Right ventricle myocardium superior (tissue), 1 donor: ENCODE measurements at regions not wholly inside any gene's neighbourhood (a gene's known extent, or its start where the extent isn't known, plus 50 kb on each side); places are given as distances from the start of the nearest gene placed in this dataset.
"Not testable (repeated sequence)": the region's sequence is repeated elsewhere in the genome, so short reads cannot be mapped to it uniquely, and the experiment has no call there.

Source experiments
- ATAC-seq: fragments of 200-7000 bp; cut with Tn5 transposase; one replicate; pipeline ENCODE4 v1.9.1; 2020; ENCODE audit warnings: mild to moderate bottlenecking; ENCODE audit not compliant: poor library complexity
- DNase-seq: peaks from one replicate; pipeline ENCODE4 v3.0.0-alpha.2; 2020
- intact Hi-C: fragments of 100-400 bp; cut with DNase I; formaldehyde crosslinking; loops from one replicate; pipeline ENCODE4 v1.11.2; 2022
- donor health status: DM: no; HTN: yes; CAD: no; lungs with severe emphysema.

- ATAC-seq = no peak
- DNase-seq = no peak
- intact Hi-C loops = loop anchor here (5.0 kb wide), 2 partner anchors 817 to 917 kb away; no protein-coding TSS in a partner anchor
Measured at GRCh38 chr3:157614896-157615295, 111.7 kb upstream of the VEPH1 start.

- ATAC-seq (no peak), DNase-seq (no peak)
- intact Hi-C loops = no loop called here
Measured at GRCh38 chr3:157611536-157612076, 108.4 kb upstream of the VEPH1 start.

GRCh38 chr3:157610876-157611535, 107.8 kb upstream of the VEPH1 start:
- intact Hi-C loops = no loop called here
- no peak for DNase-seq
- ATAC-seq = no peak

GRCh38 chr3:157607826-157608405, 104.7 kb upstream of the VEPH1 start:
- intact Hi-C loops = no loop called here
- DNase-seq (no peak), ATAC-seq (no peak)

- no peak for ATAC-seq
- intact Hi-C loops = no loop called here
- DNase-seq = no peak
Measured at GRCh38 chr3:157606852-157607197, 103.6 kb upstream of the VEPH1 start.

GRCh38 chr3:157606011-157606851, 103.0 kb upstream of the VEPH1 start:
- ATAC-seq = peak; percentile 85
- intact Hi-C loops = no loop called here
- peak; percentile 70 for DNase-seq

GRCh38 chr3:157605356-157605755, 102.1 kb upstream of the VEPH1 start:
- ATAC-seq = no peak
- intact Hi-C loops = no loop called here

GRCh38 chr3:157602424-157602823, 99.2 kb upstream of the VEPH1 start:
- ATAC-seq (no peak), DNase-seq (no peak)
- intact Hi-C loops = no loop called here

More at GRCh38 chr3:157605356-157605755, 102.1 kb upstream of the VEPH1 start:
- DNase-seq = no peak

- DNase-seq (no peak), ATAC-seq (no peak)
- intact Hi-C loops = no loop called here
Measured at GRCh38 chr3:157595259-157595658, 92.0 kb upstream of the VEPH1 start.

GRCh38 chr3:157594413-157594812, 91.2 kb upstream of the VEPH1 start:
- DNase-seq (peak; percentile 48), ATAC-seq (peak; percentile 92)
- intact Hi-C loops = no loop called here

GRCh38 chr3:157592769-157593168, 89.6 kb upstream of the VEPH1 start:
- DNase-seq = no peak
- intact Hi-C loops = no loop called here
- ATAC-seq = no peak

- no peak for DNase-seq
- intact Hi-C loops = no loop called here
- no peak for ATAC-seq
Measured at GRCh38 chr3:157590273-157590672, 87.1 kb upstream of the VEPH1 start.

GRCh38 chr3:157589211-157589610, 86.0 kb upstream of the VEPH1 start:
- ATAC-seq (no peak), DNase-seq (no peak)
- intact Hi-C loops = no loop called here

- intact Hi-C loops = no loop called here
- ATAC-seq = no peak
- no peak for DNase-seq
Measured at GRCh38 chr3:157588386-157589060, 85.3 kb upstream of the VEPH1 start.

GRCh38 chr3:157586293-157586692, 83.1 kb upstream of the VEPH1 start:
- DNase-seq (no peak), ATAC-seq (no peak)

GRCh38 chr3:157585386-157585785, 82.2 kb upstream of the VEPH1 start:
- ATAC-seq (no peak), DNase-seq (no peak)
- intact Hi-C loops = no loop called here

More at GRCh38 chr3:157586293-157586692, 83.1 kb upstream of the VEPH1 start:
- intact Hi-C loops = no loop called here

- intact Hi-C loops = no loop called here
- ATAC-seq (no peak), DNase-seq (no peak)
Measured at GRCh38 chr3:157582637-157582973, 79.4 kb upstream of the VEPH1 start.

- DNase-seq, intact Hi-C loops, ATAC-seq: not testable (repeated sequence)
Measured at GRCh38 chr3:157581956-157582636, 78.9 kb upstream of the VEPH1 start.

GRCh38 chr3:157581371-157581770, 78.2 kb upstream of the VEPH1 start:
- intact Hi-C loops = no loop called here

More at GRCh38 chr3:157581371-157581770, 78.2 kb upstream of the VEPH1 start:
- DNase-seq (no peak), ATAC-seq (no peak)
